ENCODE measurements at regions not wholly inside any gene's neighbourhood (a gene's known extent, or its start where the extent isn't known, plus 50 kb on each side); places are given as distances from the start of the nearest gene placed in this dataset.

- Histone ChIP-seq H3K4me1 (no peaks in the 10 kb centered on the region), H3K27me3 (ENCODE audit: insufficient read depth in 3 of 3, low read length in 2 of 3) (no peaks in the 10 kb centered on the region), H3K27ac (no peak overlapping the region), H3K4me3 (no peak overlapping the region), H3K9me3 (no peaks in the 10 kb centered on the region), H3K36me3 (ENCODE audit: insufficient read depth in 1 of 2, low read depth in 1 of 2) (no peaks in the 10 kb centered on the region)
- WGBS, 3 donors: 86 to 94% (median 91%) methylated on average over 4 of the region's 4 CpGs
- ATAC-seq: no peak
- DNase-seq: no peak
- no peak for TF ChIP-seq CTCF (IDR thresholded peaks at IDR 0.05)
- intact Hi-C loops (cut with DNase I): no loop called here
These were observed 880.1 kb upstream of the INTU start for GRCh38 chr4:126752702-126753101.

GRCh38 chr4:126753592-126753991 is 879.2 kb upstream of the INTU start:
- Histone ChIP-seq H3K36me3 (ENCODE audit: insufficient read depth in 1 of 2, low read depth in 1 of 2) (no peaks in the 10 kb centered on the region), H3K27me3 (ENCODE audit: insufficient read depth in 3 of 3, low read length in 2 of 3) (no peaks in the 10 kb centered on the region), H3K9me3 (no peaks in the 10 kb centered on the region), H3K4me1 (no peaks in the 10 kb centered on the region), H3K4me3 (no peak overlapping the region), H3K27ac (no peak overlapping the region)
- DNase-seq: no peak
- no peak for ATAC-seq
- 84 to 91% (median 88%) methylated on average over 1 of the region's 1 CpG for WGBS, 3 donors
- intact Hi-C loops (cut with DNase I): no loop called here
- TF ChIP-seq CTCF (IDR thresholded peaks at IDR 0.05): no peak

GRCh38 chr4:126755506-126755905 is 877.3 kb upstream of the INTU start:
- H3K36me3 ChIP-seq (ENCODE audit: insufficient read depth in 1 of 2, low read depth in 1 of 2): no peaks in the 10 kb centered on the region
- H3K27me3 ChIP-seq (ENCODE audit: insufficient read depth in 3 of 3, low read length in 2 of 3): no peaks in the 10 kb centered on the region
- no peaks in the 10 kb centered on the region for H3K4me1 ChIP-seq
- no peak overlapping the region for H3K4me3 ChIP-seq
- intact Hi-C loops (cut with DNase I): no loop called here
- TF ChIP-seq CTCF (IDR thresholded peaks at IDR 0.05): no peak
- DNase-seq: no peak
- ATAC-seq: no peak
- no peak overlapping the region for H3K27ac ChIP-seq
- H3K9me3 ChIP-seq: no peaks in the 10 kb centered on the region

GRCh38 chr4:126756050-126756829 is 876.5 kb upstream of the INTU start:
- WGBS, 3 donors: 54 to 76% (median 59%) methylated on average over 3 of the region's 3 CpGs

More at GRCh38 chr4:126756050-126756829, 876.5 kb upstream of the INTU start:
- Histone ChIP-seq H3K9me3 (no peaks in the 10 kb centered on the region), H3K4me1 (no peaks in the 10 kb centered on the region), H3K4me3 (no peak overlapping the region), H3K27me3 (ENCODE audit: insufficient read depth in 3 of 3, low read length in 2 of 3) (no peaks in the 10 kb centered on the region), H3K27ac (no peak overlapping the region), H3K36me3 (ENCODE audit: insufficient read depth in 1 of 2, low read depth in 1 of 2) (no peaks in the 10 kb centered on the region)
- DNase-seq (no peak), ATAC-seq (no peak)
- TF ChIP-seq CTCF (IDR thresholded peaks at IDR 0.05): no peak
- intact Hi-C loops (cut with DNase I): no loop called here

Data from psoas muscle (tissue), 7 donors.